SK-N-SH treated with all-trans-retinoic acid at 6 μM for 48 hours (cell line): ENCODE measurements at regions not wholly inside any gene's neighbourhood (a gene's known extent, or its start where the extent isn't known, plus 50 kb on each side); places are given as distances from the start of the nearest gene placed in this dataset.

Experiments used
- BACH2 ChIP-seq: fragments of 250-450 bp; sonication (Bioruptor Pico); IDR thresholded peaks from 2 replicates; pipeline ENCODE4 v1.9.0; 2021; ENCODE audit warnings: mild to moderate bottlenecking, borderline replicate concordance
- CREB5 ChIP-seq: fragments of 250-450 bp; sonication (Bioruptor Pico); IDR thresholded peaks from 2 replicates; pipeline ENCODE4 v1.5.1; 2020; ENCODE audit warnings: low read depth, mild to moderate bottlenecking, moderate library complexity
- CSDC2 ChIP-seq: fragments of 250-450 bp; sonication (Bioruptor Pico); IDR thresholded peaks from 2 replicates; pipeline ENCODE4 v1.5.0; 2020; ENCODE audit warnings: mild to moderate bottlenecking, moderate library complexity
- GLIS3 ChIP-seq: fragments of 250-450 bp; sonication (Bioruptor Pico); IDR thresholded peaks from 2 replicates; pipeline ENCODE4 v1.5.0; 2020; ENCODE audit warnings: mild to moderate bottlenecking, moderate library complexity
- OSR1 ChIP-seq: fragments of 250-450 bp; sonication (Bioruptor Pico); IDR thresholded peaks from 2 replicates; pipeline ENCODE4 v1.8.0; 2022; ENCODE audit warnings: moderate library complexity, mild to moderate bottlenecking, inconsistent platforms
- PATZ1 ChIP-seq: fragments of 250-450 bp; sonication (Bioruptor Pico); IDR thresholded peaks from 2 replicates; pipeline ENCODE4 v1.8.0; 2020; ENCODE audit warnings: mild to moderate bottlenecking, moderate library complexity, borderline replicate concordance
- POU6F1 ChIP-seq: fragments of 250-450 bp; sonication (Bioruptor Pico); IDR thresholded peaks from 2 replicates; pipeline ENCODE4 v1.8.0; 2021; ENCODE audit warnings: low read depth, mild to moderate bottlenecking, moderate library complexity, borderline replicate concordance
- RARB ChIP-seq: fragments of 250-450 bp; sonication (Bioruptor Pico); IDR thresholded peaks from 2 replicates; pipeline ENCODE4 v1.8.0; 2021; ENCODE audit warnings: mild to moderate bottlenecking, moderate library complexity
- SNAI2 ChIP-seq: fragments of 250-450 bp; sonication (Bioruptor Pico); IDR thresholded peaks from 2 replicates; pipeline ENCODE4 v1.5.0; 2020; ENCODE audit warnings: mild to moderate bottlenecking, moderate library complexity
- TCF4 ChIP-seq: fragments of 250-450 bp; sonication (Bioruptor Pico); IDR thresholded peaks from 2 replicates; pipeline ENCODE4 v1.8.0; 2021; ENCODE audit warnings: mild to moderate bottlenecking, moderate library complexity, borderline replicate concordance
- TOX ChIP-seq: fragments of 250-450 bp; sonication (Bioruptor Pico); IDR thresholded peaks from 2 replicates; pipeline ENCODE4 v1.8.0; 2021; ENCODE audit warnings: mild to moderate bottlenecking, moderate library complexity, borderline replicate concordance
- ZFP3 ChIP-seq: fragments of 250-450 bp; sonication (Bioruptor Pico); IDR thresholded peaks from 2 replicates; pipeline ENCODE4 v1.5.0; 2020; ENCODE audit warnings: mild to moderate bottlenecking, moderate library complexity
- ZNF8 ChIP-seq: fragments of 450-650 bp; formaldehyde crosslinking; IDR thresholded peaks from 2 replicates; pipeline ENCODE4 v1.5.0; 2020; ENCODE audit warnings: mild to moderate bottlenecking, moderate library complexity

GRCh38 chr1:81156887-81157286 is 643.8 kb upstream of the ADGRL2 start:
- TF ChIP-seq CREB5 (no peak), PATZ1 (CRISPR knock-in tag) (no peak), TOX (no peak), POU6F1 (CRISPR knock-in tag) (no peak), CSDC2 (CRISPR knock-in tag) (no peak), ZNF8 (CRISPR knock-in tag) (no peak), TCF4 (CRISPR knock-in tag) (no peak), SNAI2 (CRISPR knock-in tag) (no peak), OSR1 (CRISPR knock-in tag) (no peak), ZFP3 (CRISPR knock-in tag) (no peak), RARB (CRISPR knock-in tag) (no peak), BACH2 (CRISPR knock-in tag) (no peak), GLIS3 (no peak)
